ENCODE measurements at regions not wholly inside any gene's neighbourhood (a gene's known extent, or its start where the extent isn't known, plus 50 kb on each side); places are given as distances from the start of the nearest gene placed in this dataset.
"Not testable (repeated sequence)": the region's sequence is repeated elsewhere in the genome, so short reads cannot be mapped to it uniquely, and the experiment has no call there.

GRCh38 chr13:55013051-55013450, 1984.4 kb downstream of the OLFM4 start:
- no peak for TF ChIP-seq CTCF (IDR thresholded peaks at IDR 0.05; ENCODE audit: unreplicated experiment)
- DNase-seq (ENCODE audit: low spot score), result no peak
- Mint-ChIP-seq H3K4me3 (ENCODE audit: unreplicated experiment) (no peak overlapping the region), H3K36me3 (ENCODE audit: low read depth, unreplicated experiment) (no peaks in the 10 kb centered on the region), H3K4me1 (ENCODE audit: unreplicated experiment) (no peaks in the 10 kb centered on the region), H3K27me3 (ENCODE audit: unreplicated experiment) (no peaks in the 10 kb centered on the region), H3K27ac (ENCODE audit: unreplicated experiment) (no peak overlapping the region), H3K9me3 (ENCODE audit: unreplicated experiment) (peaks cover 4% of the 10 kb centered on the region)

GRCh38 chr13:55029280-55029679, 2000.7 kb downstream of the OLFM4 start:
- TF ChIP-seq CTCF (IDR thresholded peaks at IDR 0.05; ENCODE audit: unreplicated experiment), result no peak
- H3K36me3 Mint-ChIP-seq (ENCODE audit: low read depth, unreplicated experiment), result peaks cover 4% of the 10 kb centered on the region
- H3K4me3 Mint-ChIP-seq (ENCODE audit: unreplicated experiment), result no peak overlapping the region

GRCh38 chr13:55038230-55038629, 2009.6 kb downstream of the OLFM4 start:
- no peak for TF ChIP-seq CTCF (IDR thresholded peaks at IDR 0.05; ENCODE audit: unreplicated experiment)
- no peaks in the 10 kb centered on the region for H3K4me1 Mint-ChIP-seq (ENCODE audit: unreplicated experiment)
- DNase-seq (ENCODE audit: low spot score), result no peak
- no peaks in the 10 kb centered on the region for H3K27me3 Mint-ChIP-seq (ENCODE audit: unreplicated experiment)
- H3K36me3 Mint-ChIP-seq (ENCODE audit: low read depth, unreplicated experiment), result no peaks in the 10 kb centered on the region
- H3K27ac Mint-ChIP-seq (ENCODE audit: unreplicated experiment), result no peak overlapping the region
- no peaks in the 10 kb centered on the region for H3K9me3 Mint-ChIP-seq (ENCODE audit: unreplicated experiment)
- no peak overlapping the region for H3K4me3 Mint-ChIP-seq (ENCODE audit: unreplicated experiment)

More at GRCh38 chr13:55029280-55029679, 2000.7 kb downstream of the OLFM4 start:
- peaks cover 5% of the 10 kb centered on the region for H3K9me3 Mint-ChIP-seq (ENCODE audit: unreplicated experiment)
- no peak overlapping the region for H3K27ac Mint-ChIP-seq (ENCODE audit: unreplicated experiment)
- H3K27me3 Mint-ChIP-seq (ENCODE audit: unreplicated experiment), result peaks cover 2% of the 10 kb centered on the region
- no peak for DNase-seq (ENCODE audit: low spot score)
- H3K4me1 Mint-ChIP-seq (ENCODE audit: unreplicated experiment), result no peaks in the 10 kb centered on the region

GRCh38 chr13:55053891-55054550, 2025.4 kb downstream of the OLFM4 start:
- H3K36me3 Mint-ChIP-seq (ENCODE audit: low read depth, unreplicated experiment); H3K4me3 Mint-ChIP-seq (ENCODE audit: unreplicated experiment); H3K4me1 Mint-ChIP-seq (ENCODE audit: unreplicated experiment); DNase-seq (ENCODE audit: low spot score); H3K27ac Mint-ChIP-seq (ENCODE audit: unreplicated experiment); H3K9me3 Mint-ChIP-seq (ENCODE audit: unreplicated experiment); H3K27me3 Mint-ChIP-seq (ENCODE audit: unreplicated experiment): not testable (repeated sequence)

GRCh38 chr13:55055666-55056065, 2027.1 kb downstream of the OLFM4 start:
- H3K36me3 Mint-ChIP-seq (ENCODE audit: low read depth, unreplicated experiment); H3K9me3 Mint-ChIP-seq (ENCODE audit: unreplicated experiment); H3K4me1 Mint-ChIP-seq (ENCODE audit: unreplicated experiment); H3K27ac Mint-ChIP-seq (ENCODE audit: unreplicated experiment); H3K4me3 Mint-ChIP-seq (ENCODE audit: unreplicated experiment); DNase-seq (ENCODE audit: low spot score); H3K27me3 Mint-ChIP-seq (ENCODE audit: unreplicated experiment): not testable (repeated sequence)

GRCh38 chr13:55062662-55063061, 2034.0 kb downstream of the OLFM4 start:
- DNase-seq (ENCODE audit: low spot score), result no peak
- Mint-ChIP-seq H3K36me3 (ENCODE audit: low read depth, unreplicated experiment) (no peaks in the 10 kb centered on the region), H3K4me1 (ENCODE audit: unreplicated experiment) (peaks cover 3% of the 10 kb centered on the region), H3K9me3 (ENCODE audit: unreplicated experiment) (no peaks in the 10 kb centered on the region), H3K4me3 (ENCODE audit: unreplicated experiment) (no peak overlapping the region), H3K27me3 (ENCODE audit: unreplicated experiment) (peaks cover 6% of the 10 kb centered on the region), H3K27ac (ENCODE audit: unreplicated experiment) (no peak overlapping the region)
- TF ChIP-seq CTCF (IDR thresholded peaks at IDR 0.05; ENCODE audit: unreplicated experiment), result no peak
